HFFc6 (cell line): ENCODE measurements at regions not wholly inside any gene's neighbourhood (a gene's known extent, or its start where the extent isn't known, plus 50 kb on each side); places are given as distances from the start of the nearest gene placed in this dataset.
"Not testable (repeated sequence)": the region's sequence is repeated elsewhere in the genome, so short reads cannot be mapped to it uniquely, and the experiment has no call there.

Source experiments
- DNase-seq: peaks from one replicate; pipeline ENCODE4 v3.0.0-alpha.2; 2018
- H3K27ac Mint-ChIP-seq: 2 replicates; pipeline ENCODE4 v1.8.0; 2020; ENCODE audit warnings: mild to moderate bottlenecking, mixed read lengths
- H3K27me3 Mint-ChIP-seq: 2 replicates; pipeline ENCODE4 v1.8.0; 2021; ENCODE audit warnings: mild to moderate bottlenecking, moderate library complexity, mixed read lengths; ENCODE audit not compliant: insufficient read depth
- H3K36me3 Mint-ChIP-seq: 2 replicates; pipeline ENCODE4 v1.8.0; 2021; ENCODE audit warnings: low read depth, mixed read lengths
- H3K4me1 Mint-ChIP-seq: 2 replicates; pipeline ENCODE4 v1.8.0; 2020; ENCODE audit warnings: low read depth, mixed read lengths
- H3K4me3 Mint-ChIP-seq: 2 replicates; pipeline ENCODE4 v1.8.0; 2020; ENCODE audit warnings: mild to moderate bottlenecking, moderate library complexity, mixed read lengths
- H3K9me3 Mint-ChIP-seq: 2 replicates; pipeline ENCODE4 v1.8.0; 2020; ENCODE audit warnings: mild to moderate bottlenecking, mixed read lengths
- CTCF ChIP-seq: fragments of 200-600 bp; sonication (generic); IDR thresholded peaks from 2 replicates; pipeline ENCODE4 v1.5.0; 2021; ENCODE audit warnings: antibody characterized with exemption, mild to moderate bottlenecking

- TF ChIP-seq CTCF: no peak
- Mint-ChIP-seq H3K27ac (no peak overlapping the region), H3K27me3 (peaks cover 6% of the 10 kb centered on the region), H3K4me1 (peaks cover 38% of the 10 kb centered on the region), H3K4me3 (no peak overlapping the region), H3K36me3 (no peaks in the 10 kb centered on the region), H3K9me3 (no peaks in the 10 kb centered on the region)
- no peak for DNase-seq
These were observed 92.8 kb upstream of the METAP2 start for GRCh38 chr12:95380997-95381786.

GRCh38 chr12:95383920-95384319 lies 90.0 kb upstream of the METAP2 start:
- H3K27ac Mint-ChIP-seq, H3K36me3 Mint-ChIP-seq, H3K9me3 Mint-ChIP-seq, H3K27me3 Mint-ChIP-seq: not testable (repeated sequence)
- Mint-ChIP-seq H3K4me3 (peak overlapping the region; percentile 73), H3K4me1 (peaks cover 38% of the 10 kb centered on the region)
- peak; percentile 69 for DNase-seq

- Mint-ChIP-seq H3K4me3 (peak overlapping the region; percentile 73; the same call in 1 of the 2 replicates), H3K4me1 (peaks cover 38% of the 10 kb centered on the region), H3K36me3 (no peaks in the 10 kb centered on the region), H3K27me3 (peaks cover 3% of the 10 kb centered on the region), H3K27ac (no peak overlapping the region), H3K9me3 (no peaks in the 10 kb centered on the region)
- no peak for TF ChIP-seq CTCF
- DNase-seq: no peak
These were observed 89.2 kb upstream of the METAP2 start for GRCh38 chr12:95384785-95385184.

GRCh38 chr12:95385246-95386035 lies 88.5 kb upstream of the METAP2 start:
- Mint-ChIP-seq H3K4me1 (peaks cover 38% of the 10 kb centered on the region), H3K4me3 (peak overlapping the region; percentile 73), H3K9me3 (no peaks in the 10 kb centered on the region), H3K27ac (no peak overlapping the region), H3K36me3 (no peaks in the 10 kb centered on the region), H3K27me3 (peaks cover 3% of the 10 kb centered on the region)
- TF ChIP-seq CTCF: no peak
- no peak for DNase-seq

GRCh38 chr12:95386051-95386450 lies 87.9 kb upstream of the METAP2 start:
- peak overlapping the region; percentile 73 for H3K4me3 Mint-ChIP-seq
- no peaks in the 10 kb centered on the region for H3K36me3 Mint-ChIP-seq
- no peaks in the 10 kb centered on the region for H3K9me3 Mint-ChIP-seq
- H3K4me1 Mint-ChIP-seq: peaks cover 37% of the 10 kb centered on the region
- H3K27ac Mint-ChIP-seq: no peak overlapping the region
- DNase-seq: no peak
- no peak for TF ChIP-seq CTCF
- peaks cover 7% of the 10 kb centered on the region for H3K27me3 Mint-ChIP-seq

- H3K9me3 Mint-ChIP-seq, H3K27ac Mint-ChIP-seq, H3K4me3 Mint-ChIP-seq, H3K27me3 Mint-ChIP-seq, DNase-seq, H3K36me3 Mint-ChIP-seq: not testable (repeated sequence)
- H3K4me1 Mint-ChIP-seq: peaks cover 29% of the 10 kb centered on the region
These were observed 85.7 kb upstream of the METAP2 start for GRCh38 chr12:95388260-95388659.
